ENCODE measurements at regions not wholly inside any gene's neighbourhood (a gene's known extent, or its start where the extent isn't known, plus 50 kb on each side); places are given as distances from the start of the nearest gene placed in this dataset.

DNA sequence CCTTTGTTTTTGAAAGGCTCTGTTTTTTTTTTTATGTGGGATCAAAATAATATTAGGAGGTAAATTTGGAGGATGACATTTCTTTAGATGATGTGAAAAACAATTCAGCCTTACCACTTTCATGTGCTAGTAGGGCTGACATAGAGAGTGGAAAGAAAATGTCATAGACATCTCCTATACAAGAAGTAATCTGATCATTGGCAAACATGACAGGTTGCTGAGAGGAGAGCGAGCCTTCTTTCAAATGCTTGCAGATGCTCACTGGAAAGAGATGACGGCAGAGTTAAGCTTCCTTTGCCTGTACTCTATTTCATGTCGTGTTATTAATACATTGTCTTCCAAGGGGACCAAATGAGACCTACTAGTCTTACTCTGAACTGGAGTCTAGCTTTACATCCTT is 160.1 kb upstream of the DAP start:
- DNase-seq: no peak
- no peaks in the 10 kb centered on the region for H3K9me3 ChIP-seq (ENCODE audit: control insufficient read depth, low read length)
- no peaks in the 10 kb centered on the region for H3K4me1 ChIP-seq (ENCODE audit: control insufficient read depth, insufficient read depth, low read length, poor library complexity, severe bottlenecking)
- H3K27me3 ChIP-seq (replicated peaks; ENCODE audit: control insufficient read depth, insufficient read depth, low read length, poor library complexity, severe bottlenecking): no peaks in the 10 kb centered on the region
- H3K4me3 ChIP-seq (ENCODE audit: insufficient read depth, low read depth, low read length, poor library complexity, severe bottlenecking): no peak overlapping the region
- no peak overlapping the region for H3K27ac ChIP-seq (ENCODE audit: insufficient read depth, low read length, poor library complexity, severe bottlenecking)
- no peaks in the 10 kb centered on the region for H3K36me3 ChIP-seq (ENCODE audit: control insufficient read depth, insufficient read depth, low read length)

DNA sequence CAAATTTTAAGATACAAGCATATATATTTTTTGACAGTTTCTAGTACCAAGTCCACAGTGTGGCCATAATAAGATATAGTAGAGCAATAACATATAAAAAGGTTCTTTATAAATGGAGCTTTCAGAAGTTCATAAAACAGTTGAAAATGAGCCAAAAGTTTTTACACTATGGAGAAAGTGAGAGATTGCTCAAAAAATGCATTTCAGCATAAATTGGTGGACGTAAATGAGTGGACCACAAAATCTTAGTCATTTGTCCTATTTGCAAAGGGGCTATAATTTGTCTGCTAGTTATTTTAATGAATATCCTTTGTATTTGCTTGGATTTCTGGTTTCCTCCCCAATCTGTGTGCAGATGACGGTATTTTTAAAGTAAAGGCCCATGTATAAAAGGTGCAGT is 159.4 kb upstream of the DAP start:
- no peak overlapping the region for H3K4me3 ChIP-seq (ENCODE audit: insufficient read depth, low read depth, low read length, poor library complexity, severe bottlenecking)
- H3K4me1 ChIP-seq (ENCODE audit: control insufficient read depth, insufficient read depth, low read length, poor library complexity, severe bottlenecking): no peaks in the 10 kb centered on the region

DNA sequence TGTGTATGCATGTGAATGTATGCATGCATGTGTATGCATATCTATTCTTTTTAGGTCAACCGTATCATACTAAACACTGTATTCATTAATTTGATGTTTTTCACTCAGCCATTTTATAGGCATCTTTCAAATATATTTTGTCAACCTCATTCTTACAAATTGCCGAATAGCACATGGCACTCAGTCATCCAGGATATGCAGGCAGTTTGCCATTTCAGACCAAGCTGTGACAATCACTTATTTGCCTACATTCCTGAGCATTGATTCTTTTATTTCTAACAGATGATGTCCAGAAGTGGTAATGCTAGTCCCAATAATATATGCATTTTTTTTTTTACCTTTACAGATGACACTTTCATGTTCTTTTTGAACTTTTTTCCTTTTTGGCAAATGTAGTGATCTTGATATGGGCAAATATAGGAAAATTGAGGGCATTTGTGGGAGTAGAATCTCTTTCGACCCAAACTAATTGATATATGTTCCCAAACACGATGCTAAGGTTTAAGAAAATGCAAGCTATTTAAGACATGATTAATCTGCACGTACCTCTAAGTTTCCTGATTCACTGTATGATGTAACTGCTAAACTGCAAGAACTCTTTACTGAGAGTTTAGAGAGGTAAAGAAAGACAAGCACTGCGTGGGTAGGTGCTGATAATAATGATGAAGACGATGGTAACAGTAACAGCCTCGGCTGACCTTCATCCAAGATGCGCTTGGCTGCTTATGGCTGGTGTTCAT is 153.9 kb upstream of the DAP start:
- Histone ChIP-seq H3K4me1 (ENCODE audit: control insufficient read depth, insufficient read depth, low read length, poor library complexity, severe bottlenecking) (no peaks in the 10 kb centered on the region), H3K27me3 (replicated peaks; ENCODE audit: control insufficient read depth, insufficient read depth, low read length, poor library complexity, severe bottlenecking) (no peaks in the 10 kb centered on the region), H3K27ac (ENCODE audit: insufficient read depth, low read length, poor library complexity, severe bottlenecking) (no peak overlapping the region), H3K4me3 (ENCODE audit: insufficient read depth, low read depth, low read length, poor library complexity, severe bottlenecking) (no peak overlapping the region), H3K36me3 (ENCODE audit: control insufficient read depth, insufficient read depth, low read length) (no peaks in the 10 kb centered on the region), H3K9me3 (ENCODE audit: control insufficient read depth, low read length) (no peaks in the 10 kb centered on the region)
- DNase-seq: no peak

More for the DNA sequence above, 159.4 kb upstream of the DAP start:
- Histone ChIP-seq H3K9me3 (ENCODE audit: control insufficient read depth, low read length) (no peaks in the 10 kb centered on the region), H3K36me3 (ENCODE audit: control insufficient read depth, insufficient read depth, low read length) (no peaks in the 10 kb centered on the region), H3K27ac (ENCODE audit: insufficient read depth, low read length, poor library complexity, severe bottlenecking) (no peak overlapping the region), H3K27me3 (replicated peaks; ENCODE audit: control insufficient read depth, insufficient read depth, low read length, poor library complexity, severe bottlenecking) (no peaks in the 10 kb centered on the region)
- DNase-seq: no peak

DNA sequence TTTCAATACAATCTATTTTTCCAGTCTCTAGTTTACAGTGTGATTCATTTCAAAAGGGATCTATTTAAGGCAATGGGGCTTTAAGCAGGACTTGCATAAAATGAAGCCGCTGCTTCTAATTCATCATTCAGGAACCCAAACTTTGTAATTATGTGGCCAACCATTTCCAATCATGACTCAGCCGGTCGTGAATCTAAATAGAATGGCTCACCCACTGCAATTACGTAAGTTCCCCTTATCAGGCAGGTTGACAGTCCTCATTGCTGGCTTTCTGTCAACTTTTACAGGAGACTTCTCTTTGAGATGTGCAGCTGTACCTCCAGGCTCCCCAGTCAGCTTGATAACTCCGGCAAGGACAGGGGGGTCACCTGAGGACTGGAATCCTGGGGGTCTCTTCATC is 152.8 kb upstream of the DAP start:
- H3K9me3 ChIP-seq (ENCODE audit: control insufficient read depth, low read length): no peaks in the 10 kb centered on the region
- no peak overlapping the region for H3K27ac ChIP-seq (ENCODE audit: insufficient read depth, low read length, poor library complexity, severe bottlenecking)
- H3K4me1 ChIP-seq (ENCODE audit: control insufficient read depth, insufficient read depth, low read length, poor library complexity, severe bottlenecking): no peaks in the 10 kb centered on the region
- no peak for DNase-seq
- H3K36me3 ChIP-seq (ENCODE audit: control insufficient read depth, insufficient read depth, low read length): no peaks in the 10 kb centered on the region
- no peaks in the 10 kb centered on the region for H3K27me3 ChIP-seq (replicated peaks; ENCODE audit: control insufficient read depth, insufficient read depth, low read length, poor library complexity, severe bottlenecking)
- no peak overlapping the region for H3K4me3 ChIP-seq (ENCODE audit: insufficient read depth, low read depth, low read length, poor library complexity, severe bottlenecking)

GRCh38 chr5:10913181-10913810 is 152.3 kb upstream of the DAP start:
- no peaks in the 10 kb centered on the region for H3K9me3 ChIP-seq (ENCODE audit: control insufficient read depth, low read length)
- no peaks in the 10 kb centered on the region for H3K36me3 ChIP-seq (ENCODE audit: control insufficient read depth, insufficient read depth, low read length)
- H3K27me3 ChIP-seq (replicated peaks; ENCODE audit: control insufficient read depth, insufficient read depth, low read length, poor library complexity, severe bottlenecking): no peaks in the 10 kb centered on the region
- H3K4me3 ChIP-seq (ENCODE audit: insufficient read depth, low read depth, low read length, poor library complexity, severe bottlenecking): no peak overlapping the region
- H3K4me1 ChIP-seq (ENCODE audit: control insufficient read depth, insufficient read depth, low read length, poor library complexity, severe bottlenecking): no peaks in the 10 kb centered on the region
- no peak overlapping the region for H3K27ac ChIP-seq (ENCODE audit: insufficient read depth, low read length, poor library complexity, severe bottlenecking)
- DNase-seq: no peak

GRCh38 chr5:10912435-10912834 is 151.4 kb upstream of the DAP start:
- no peaks in the 10 kb centered on the region for H3K36me3 ChIP-seq (ENCODE audit: control insufficient read depth, insufficient read depth, low read length)
- H3K4me3 ChIP-seq (ENCODE audit: insufficient read depth, low read depth, low read length, poor library complexity, severe bottlenecking): no peak overlapping the region
- H3K4me1 ChIP-seq (ENCODE audit: control insufficient read depth, insufficient read depth, low read length, poor library complexity, severe bottlenecking): no peaks in the 10 kb centered on the region
- no peak for DNase-seq
- no peak overlapping the region for H3K27ac ChIP-seq (ENCODE audit: insufficient read depth, low read length, poor library complexity, severe bottlenecking)
- no peaks in the 10 kb centered on the region for H3K9me3 ChIP-seq (ENCODE audit: control insufficient read depth, low read length)
- H3K27me3 ChIP-seq (replicated peaks; ENCODE audit: control insufficient read depth, insufficient read depth, low read length, poor library complexity, severe bottlenecking): no peaks in the 10 kb centered on the region

DNA sequence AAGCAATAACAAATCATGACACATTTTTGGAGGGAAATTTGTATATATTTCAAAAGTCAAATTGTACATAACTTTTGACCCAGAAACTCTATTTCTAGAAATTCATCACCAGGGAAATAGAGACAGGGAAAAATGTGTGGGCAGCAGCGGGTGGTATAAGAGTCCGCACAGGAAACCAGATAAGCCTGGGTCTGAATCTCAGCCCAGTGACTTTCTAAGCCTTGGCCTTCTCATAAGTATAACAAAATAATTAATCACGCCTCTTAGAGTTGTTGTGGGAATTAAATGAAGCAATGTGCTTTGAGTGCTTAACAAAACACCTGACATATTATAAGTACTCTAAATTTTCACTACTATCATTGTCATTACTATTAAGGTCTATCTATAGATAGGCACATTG is 149.2 kb upstream of the DAP start:
- Histone ChIP-seq H3K4me3 (ENCODE audit: insufficient read depth, low read depth, low read length, poor library complexity, severe bottlenecking) (no peak overlapping the region), H3K36me3 (ENCODE audit: control insufficient read depth, insufficient read depth, low read length) (no peaks in the 10 kb centered on the region), H3K4me1 (ENCODE audit: control insufficient read depth, insufficient read depth, low read length, poor library complexity, severe bottlenecking) (no peaks in the 10 kb centered on the region), H3K9me3 (ENCODE audit: control insufficient read depth, low read length) (no peaks in the 10 kb centered on the region), H3K27ac (ENCODE audit: insufficient read depth, low read length, poor library complexity, severe bottlenecking) (no peak overlapping the region), H3K27me3 (replicated peaks; ENCODE audit: control insufficient read depth, insufficient read depth, low read length, poor library complexity, severe bottlenecking) (no peaks in the 10 kb centered on the region)
- no peak for DNase-seq

DNA sequence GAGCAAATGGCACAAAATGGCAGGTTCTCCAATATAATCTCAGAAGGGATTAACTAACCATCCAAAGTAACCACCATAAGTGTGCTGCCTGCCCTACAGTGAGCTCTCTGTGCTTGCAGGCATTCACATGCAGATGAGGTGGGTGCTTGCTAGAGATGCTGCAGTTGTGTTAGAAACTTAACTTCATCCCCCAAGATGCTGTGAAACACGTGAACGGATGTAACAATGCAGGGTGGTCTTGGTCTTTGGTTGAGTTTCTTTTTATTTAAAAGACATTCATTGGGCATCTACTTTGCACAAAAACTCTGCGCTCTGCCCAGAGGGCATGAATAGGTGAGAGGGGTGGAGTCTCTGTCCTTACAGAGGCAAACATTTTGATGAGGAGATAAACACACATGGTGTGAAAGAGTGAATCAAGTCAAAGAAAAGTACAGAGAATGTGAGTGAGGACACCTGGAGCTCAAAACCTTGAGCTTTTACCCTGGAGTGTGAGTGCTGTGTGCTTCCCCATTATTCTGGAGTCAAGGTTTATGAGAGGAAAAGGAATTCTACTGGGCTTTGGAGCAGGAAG is 143.9 kb upstream of the DAP start:
- H3K36me3 ChIP-seq (ENCODE audit: control insufficient read depth, insufficient read depth, low read length): no peaks in the 10 kb centered on the region
- no peak for DNase-seq
- no peaks in the 10 kb centered on the region for H3K4me1 ChIP-seq (ENCODE audit: control insufficient read depth, insufficient read depth, low read length, poor library complexity, severe bottlenecking)
- no peak overlapping the region for H3K27ac ChIP-seq (ENCODE audit: insufficient read depth, low read length, poor library complexity, severe bottlenecking)
- no peaks in the 10 kb centered on the region for H3K9me3 ChIP-seq (ENCODE audit: control insufficient read depth, low read length)
- H3K4me3 ChIP-seq (ENCODE audit: insufficient read depth, low read depth, low read length, poor library complexity, severe bottlenecking): no peak overlapping the region
- H3K27me3 ChIP-seq (replicated peaks; ENCODE audit: control insufficient read depth, insufficient read depth, low read length, poor library complexity, severe bottlenecking): no peaks in the 10 kb centered on the region

DNA sequence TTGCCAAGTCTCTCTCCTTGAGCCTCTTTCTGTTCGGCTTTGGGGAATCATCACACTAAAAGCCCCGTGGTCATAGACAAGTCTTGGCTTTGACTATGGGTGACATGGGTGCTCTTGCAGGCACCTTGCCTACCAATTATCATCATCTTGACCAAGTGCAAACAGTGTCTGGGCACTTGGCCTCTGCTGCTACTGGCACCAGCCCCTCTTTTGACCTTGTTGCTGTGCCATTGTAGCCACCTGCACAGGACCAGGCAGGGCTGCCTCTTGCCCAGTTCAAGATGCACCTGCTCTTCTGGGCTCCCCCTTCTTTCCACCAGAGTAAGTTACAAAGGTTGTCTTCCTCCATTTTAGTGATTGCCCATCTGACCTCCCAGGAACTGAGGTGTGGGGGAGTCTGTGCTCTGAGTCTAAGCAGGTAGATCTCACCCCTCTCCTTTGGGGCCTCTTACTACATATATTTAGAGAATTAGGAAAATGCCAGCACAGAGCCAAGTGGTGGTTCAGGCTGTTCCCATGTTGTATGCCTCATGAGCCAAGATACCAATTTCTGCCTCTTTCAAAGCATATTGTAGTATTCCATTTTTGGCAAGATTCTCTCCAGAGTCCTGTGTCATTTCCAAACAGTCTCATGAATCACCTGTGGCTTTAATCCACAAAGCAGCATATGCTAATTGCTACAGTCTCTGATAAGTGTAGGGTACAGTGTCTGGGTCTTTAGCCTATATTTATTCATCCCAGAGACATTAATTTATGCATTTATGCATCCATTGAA is 142.9 kb upstream of the DAP start:
- Histone ChIP-seq H3K27me3 (replicated peaks; ENCODE audit: control insufficient read depth, insufficient read depth, low read length, poor library complexity, severe bottlenecking) (no peaks in the 10 kb centered on the region), H3K36me3 (ENCODE audit: control insufficient read depth, insufficient read depth, low read length) (no peaks in the 10 kb centered on the region), H3K4me1 (ENCODE audit: control insufficient read depth, insufficient read depth, low read length, poor library complexity, severe bottlenecking) (no peaks in the 10 kb centered on the region), H3K4me3 (ENCODE audit: insufficient read depth, low read depth, low read length, poor library complexity, severe bottlenecking) (no peak overlapping the region), H3K27ac (ENCODE audit: insufficient read depth, low read length, poor library complexity, severe bottlenecking) (no peak overlapping the region), H3K9me3 (ENCODE audit: control insufficient read depth, low read length) (no peaks in the 10 kb centered on the region)
- no peak for DNase-seq

DNA sequence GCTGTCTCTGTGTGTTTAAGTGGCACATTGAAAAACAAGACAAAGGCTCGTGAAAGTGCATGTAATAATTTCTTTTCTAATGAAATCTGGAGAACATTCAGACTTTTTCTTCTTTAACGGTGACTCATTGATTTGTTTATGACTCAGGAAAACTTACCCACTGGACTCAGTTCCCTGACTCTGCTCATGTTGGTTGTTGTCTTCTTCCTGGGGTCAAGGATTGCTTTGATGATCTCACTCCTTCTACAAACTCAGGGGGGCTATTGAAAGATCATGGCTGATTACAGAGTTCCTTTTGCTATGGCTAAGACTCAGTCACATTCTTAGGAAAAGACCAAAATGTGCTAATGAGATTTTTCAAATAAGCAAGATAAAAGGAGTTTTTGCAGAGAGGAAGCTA is 141.1 kb upstream of the DAP start:
- DNase-seq: no peak

More for the DNA sequence above, 141.1 kb upstream of the DAP start:
- no peaks in the 10 kb centered on the region for H3K27me3 ChIP-seq (replicated peaks; ENCODE audit: control insufficient read depth, insufficient read depth, low read length, poor library complexity, severe bottlenecking)
- H3K4me1 ChIP-seq (ENCODE audit: control insufficient read depth, insufficient read depth, low read length, poor library complexity, severe bottlenecking): no peaks in the 10 kb centered on the region
- H3K4me3 ChIP-seq (ENCODE audit: insufficient read depth, low read depth, low read length, poor library complexity, severe bottlenecking): no peak overlapping the region
- H3K9me3 ChIP-seq (ENCODE audit: control insufficient read depth, low read length): no peaks in the 10 kb centered on the region
- H3K36me3 ChIP-seq (ENCODE audit: control insufficient read depth, insufficient read depth, low read length): no peaks in the 10 kb centered on the region
- H3K27ac ChIP-seq (ENCODE audit: insufficient read depth, low read length, poor library complexity, severe bottlenecking): no peak overlapping the region

All from effector memory CD4-positive, alpha-beta T cell (primary cell).